Endothelial cell (in vitro differentiated cells): ENCODE measurements at regions not wholly inside any gene's neighbourhood (a gene's known extent, or its start where the extent isn't known, plus 50 kb on each side); places are given as distances from the start of the nearest gene placed in this dataset.
"Not testable (repeated sequence)": the region's sequence is repeated elsewhere in the genome, so short reads cannot be mapped to it uniquely, and the experiment has no call there.

ENCODE experiments used
- DNase-seq: peaks from one replicate; pipeline ENCODE4 v3.0.0; 2021; ENCODE audit warnings: low spot score
- H3K27ac Mint-ChIP-seq: one replicate; pipeline ENCODE4 v1.8.0; 2021; ENCODE audit warnings: mixed read lengths, inconsistent platforms; ENCODE audit not compliant: unreplicated experiment
- H3K27me3 Mint-ChIP-seq: one replicate; pipeline ENCODE4 v1.8.0; 2021; ENCODE audit warnings: mild to moderate bottlenecking, moderate library complexity, mixed read lengths, inconsistent platforms; ENCODE audit not compliant: unreplicated experiment
- H3K36me3 Mint-ChIP-seq: one replicate; pipeline ENCODE4 v1.8.0; 2021; ENCODE audit warnings: mild to moderate bottlenecking, low read depth, mixed read lengths, inconsistent platforms; ENCODE audit not compliant: unreplicated experiment
- H3K4me1 Mint-ChIP-seq: one replicate; pipeline ENCODE4 v1.8.0; 2021; ENCODE audit warnings: mild to moderate bottlenecking, mixed read lengths, inconsistent platforms; ENCODE audit not compliant: unreplicated experiment
- H3K4me3 Mint-ChIP-seq: one replicate; pipeline ENCODE4 v1.8.0; 2021; ENCODE audit warnings: mild to moderate bottlenecking, mixed read lengths, inconsistent platforms; ENCODE audit not compliant: unreplicated experiment
- H3K9me3 Mint-ChIP-seq: one replicate; pipeline ENCODE4 v1.8.0; 2021; ENCODE audit warnings: mixed read lengths, inconsistent platforms; ENCODE audit not compliant: unreplicated experiment
- CTCF ChIP-seq: fragments of 200-600 bp; sonication (generic); IDR thresholded peaks from one replicate; pipeline ENCODE4 v1.5.0; 2021; ENCODE audit warnings: antibody characterized with exemption; ENCODE audit not compliant: unreplicated experiment

- Mint-ChIP-seq H3K36me3 (peaks cover 21% of the 10 kb centered on the region), H3K27ac (peak overlapping the region; percentile 17), H3K4me1 (peaks cover 32% of the 10 kb centered on the region), H3K4me3 (no peak overlapping the region), H3K9me3 (no peaks in the 10 kb centered on the region), H3K27me3 (peaks cover 9% of the 10 kb centered on the region)
- no peak for DNase-seq
- TF ChIP-seq CTCF: no peak
Observed at GRCh38 chr14:89563471-89563870, 146.4 kb upstream of the FOXN3 start.

DNA sequence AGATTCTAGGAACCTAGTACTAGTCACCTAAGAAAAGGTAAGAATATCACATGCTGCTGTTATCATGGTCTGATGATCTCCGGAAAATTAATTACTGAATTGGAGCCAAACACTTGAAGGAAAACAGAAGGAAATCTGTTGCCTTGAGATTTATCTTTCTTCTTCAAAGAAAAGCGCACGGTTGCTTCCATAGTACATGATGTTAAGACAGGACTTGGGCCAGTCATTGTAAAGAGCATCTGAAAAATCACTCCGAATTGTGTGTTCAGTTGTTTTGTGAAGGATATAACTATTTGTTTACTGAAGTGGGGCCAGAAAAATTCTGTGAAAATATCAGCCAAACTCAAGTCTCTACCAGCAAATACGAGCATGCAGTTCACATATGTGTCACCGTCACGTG lies 134.9 kb upstream of the FOXN3 start:
- no peak for DNase-seq
- Mint-ChIP-seq H3K27ac (no peak overlapping the region), H3K27me3 (peaks cover 3% of the 10 kb centered on the region), H3K4me1 (peaks cover 14% of the 10 kb centered on the region), H3K9me3 (no peaks in the 10 kb centered on the region), H3K4me3 (peak overlapping the region; percentile 10), H3K36me3 (peaks cover 8% of the 10 kb centered on the region)
- TF ChIP-seq CTCF: no peak

- H3K9me3 Mint-ChIP-seq: no peaks in the 10 kb centered on the region
- peaks cover 14% of the 10 kb centered on the region for H3K4me1 Mint-ChIP-seq
- TF ChIP-seq CTCF: no peak
- peaks cover 4% of the 10 kb centered on the region for H3K36me3 Mint-ChIP-seq
- H3K27ac Mint-ChIP-seq: no peak overlapping the region
- no peak for DNase-seq
- H3K27me3 Mint-ChIP-seq: peaks cover 3% of the 10 kb centered on the region
- H3K4me3 Mint-ChIP-seq: peak overlapping the region; percentile 10
Observed at GRCh38 chr14:89551432-89551831, 134.4 kb upstream of the FOXN3 start.

GRCh38 chr14:89550821-89551220 lies 133.8 kb upstream of the FOXN3 start:
- H3K4me1 Mint-ChIP-seq: peaks cover 14% of the 10 kb centered on the region
- peaks cover 4% of the 10 kb centered on the region for H3K36me3 Mint-ChIP-seq
- no peak for TF ChIP-seq CTCF
- no peak overlapping the region for H3K27ac Mint-ChIP-seq
- H3K27me3 Mint-ChIP-seq: peaks cover 3% of the 10 kb centered on the region
- no peaks in the 10 kb centered on the region for H3K9me3 Mint-ChIP-seq
- no peak overlapping the region for H3K4me3 Mint-ChIP-seq
- no peak for DNase-seq

DNA sequence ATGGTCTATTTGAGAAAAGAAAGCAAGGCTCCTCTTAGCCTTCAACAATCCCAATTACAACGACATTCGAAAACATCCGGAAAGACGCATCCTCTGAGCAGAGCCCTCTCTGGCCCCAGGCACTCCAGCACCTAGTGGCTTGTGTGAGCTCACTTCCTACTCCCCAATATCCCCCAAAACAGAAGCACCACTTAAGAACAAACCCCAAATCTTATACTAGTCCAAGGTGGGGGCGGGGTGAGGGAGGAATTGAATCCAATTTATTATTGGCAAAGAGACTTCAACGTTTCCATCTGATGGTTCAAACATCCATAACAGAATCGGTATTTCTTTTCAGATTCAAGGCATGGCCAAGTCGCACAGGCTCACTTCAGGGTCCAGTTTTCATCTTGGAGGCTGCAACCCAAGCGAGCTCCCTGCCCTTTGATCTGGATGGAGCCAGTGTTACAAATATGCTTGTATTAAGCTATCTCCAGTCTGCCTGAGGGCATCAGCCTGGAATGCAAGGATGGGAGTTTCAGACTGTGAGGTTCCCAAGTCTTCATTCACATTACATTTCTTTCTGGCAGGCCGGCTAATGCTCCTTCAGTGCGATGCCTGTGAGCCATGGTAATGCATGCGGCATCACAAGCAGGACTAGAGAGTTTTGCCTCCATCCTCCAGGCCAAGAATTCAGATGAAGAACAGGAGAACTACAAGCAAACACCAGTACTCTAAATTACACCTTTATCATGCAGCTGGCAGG lies 132.5 kb upstream of the FOXN3 start:
- TF ChIP-seq CTCF: no peak
- Mint-ChIP-seq H3K27me3 (peaks cover 3% of the 10 kb centered on the region), H3K4me3 (no peak overlapping the region), H3K9me3 (no peaks in the 10 kb centered on the region), H3K27ac (peak overlapping the region; percentile 13), H3K4me1 (peaks cover 14% of the 10 kb centered on the region), H3K36me3 (peaks cover 4% of the 10 kb centered on the region)
- DNase-seq: no peak

DNA sequence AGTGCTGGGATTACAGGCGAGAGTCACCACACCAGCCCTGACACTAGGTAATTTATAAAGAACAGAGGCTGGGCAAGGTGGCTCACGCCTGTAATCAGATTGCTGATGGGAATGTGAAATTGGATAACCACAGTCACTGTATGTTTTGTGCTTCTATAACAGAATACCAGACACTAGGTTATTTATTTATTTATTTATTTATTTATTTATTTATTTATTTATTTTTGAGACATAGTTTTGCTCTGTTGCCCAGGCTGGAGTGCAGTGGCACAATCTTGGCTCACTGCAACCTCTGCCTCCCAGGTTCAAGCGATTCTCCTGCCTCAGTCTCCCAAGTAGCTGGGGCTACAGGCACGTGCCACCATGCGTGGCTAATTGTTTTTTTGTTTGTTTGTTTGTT lies 130.0 kb upstream of the FOXN3 start:
- not testable (repeated sequence) for DNase-seq, H3K4me3 Mint-ChIP-seq, H3K27ac Mint-ChIP-seq, H3K9me3 Mint-ChIP-seq, H3K27me3 Mint-ChIP-seq, H3K36me3 Mint-ChIP-seq
- peaks cover 19% of the 10 kb centered on the region for H3K4me1 Mint-ChIP-seq
